Nephron (organoid): ENCODE measurements at regions not wholly inside any gene's neighbourhood (a gene's known extent, or its start where the extent isn't known, plus 50 kb on each side); places are given as distances from the start of the nearest gene placed in this dataset.

Experiments
- H3K27ac Mint-ChIP-seq, 3 experiments: 2 replicates each; pipeline ENCODE4 v1.8.0; 2020; ENCODE audit warnings: mixed read lengths in 3 of 3, mild to moderate bottlenecking in 2 of 3, moderate library complexity in 1 of 3
- H3K27me3 Mint-ChIP-seq: 2 replicates; pipeline ENCODE4 v1.8.0; 2021; ENCODE audit warnings: low read depth, mild to moderate bottlenecking, moderate library complexity, mixed read lengths
- H3K36me3 Mint-ChIP-seq: 2 replicates; pipeline ENCODE4 v1.8.0; 2020; ENCODE audit warnings: low read depth, mixed read lengths
- H3K4me1 Mint-ChIP-seq: 2 replicates; pipeline ENCODE4 v1.8.0; 2020; ENCODE audit warnings: mixed read lengths
- H3K4me3 Mint-ChIP-seq, 3 experiments: 2 replicates each; pipeline ENCODE4 v1.8.0; 2020; ENCODE audit warnings: mild to moderate bottlenecking in 3 of 3, mixed read lengths in 3 of 3, moderate library complexity in 2 of 3
- H3K9me3 Mint-ChIP-seq: 2 replicates; pipeline ENCODE4 v1.8.0; 2020; ENCODE audit warnings: mixed read lengths
- TF ChIP-seq, protein P1 (sequence below), 3 experiments: fragments of 200-600 bp; sonication (generic); IDR thresholded peaks; one replicate each; pipeline ENCODE4 v1.5.0; 2021; ENCODE audit warnings: antibody characterized with exemption in 3 of 3; ENCODE audit not compliant: unreplicated experiment in 3 of 3

DNA sequence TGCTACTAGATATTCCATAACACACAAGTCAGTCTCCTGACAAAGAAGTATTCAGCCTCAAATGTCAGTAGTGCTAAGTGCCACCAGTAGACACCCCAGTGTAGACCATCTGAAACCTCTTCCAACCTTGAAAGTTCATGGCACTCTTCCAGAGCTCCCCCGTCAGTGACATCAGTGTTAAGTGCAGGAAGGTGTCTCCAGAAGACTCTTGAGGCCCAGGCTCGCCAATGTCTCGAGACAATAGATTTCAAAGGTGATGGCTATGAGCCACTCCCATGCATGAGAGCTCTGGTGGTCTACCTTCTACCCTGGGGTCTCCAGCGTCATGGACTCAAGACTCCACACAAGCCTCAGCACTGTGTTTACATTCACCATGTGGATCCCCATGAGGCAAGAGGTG, 183.8 kb downstream of the SMAD2 start:
- no peaks in the 10 kb centered on the region for H3K36me3 Mint-ChIP-seq
- no peaks in the 10 kb centered on the region for H3K9me3 Mint-ChIP-seq
- TF ChIP-seq, protein P1, sequence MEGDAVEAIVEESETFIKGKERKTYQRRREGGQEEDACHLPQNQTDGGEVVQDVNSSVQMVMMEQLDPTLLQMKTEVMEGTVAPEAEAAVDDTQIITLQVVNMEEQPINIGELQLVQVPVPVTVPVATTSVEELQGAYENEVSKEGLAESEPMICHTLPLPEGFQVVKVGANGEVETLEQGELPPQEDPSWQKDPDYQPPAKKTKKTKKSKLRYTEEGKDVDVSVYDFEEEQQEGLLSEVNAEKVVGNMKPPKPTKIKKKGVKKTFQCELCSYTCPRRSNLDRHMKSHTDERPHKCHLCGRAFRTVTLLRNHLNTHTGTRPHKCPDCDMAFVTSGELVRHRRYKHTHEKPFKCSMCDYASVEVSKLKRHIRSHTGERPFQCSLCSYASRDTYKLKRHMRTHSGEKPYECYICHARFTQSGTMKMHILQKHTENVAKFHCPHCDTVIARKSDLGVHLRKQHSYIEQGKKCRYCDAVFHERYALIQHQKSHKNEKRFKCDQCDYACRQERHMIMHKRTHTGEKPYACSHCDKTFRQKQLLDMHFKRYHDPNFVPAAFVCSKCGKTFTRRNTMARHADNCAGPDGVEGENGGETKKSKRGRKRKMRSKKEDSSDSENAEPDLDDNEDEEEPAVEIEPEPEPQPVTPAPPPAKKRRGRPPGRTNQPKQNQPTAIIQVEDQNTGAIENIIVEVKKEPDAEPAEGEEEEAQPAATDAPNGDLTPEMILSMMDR (IDR thresholded peaks at IDR 0.05; ENCODE audit: unreplicated experiment in 3 of 3) = no peak
- H3K4me3 Mint-ChIP-seq = no peak overlapping the region
- peaks cover 60% of the 10 kb centered on the region for H3K27me3 Mint-ChIP-seq
- H3K4me1 Mint-ChIP-seq = no peaks in the 10 kb centered on the region
- H3K27ac Mint-ChIP-seq = no peak overlapping the region

DNA sequence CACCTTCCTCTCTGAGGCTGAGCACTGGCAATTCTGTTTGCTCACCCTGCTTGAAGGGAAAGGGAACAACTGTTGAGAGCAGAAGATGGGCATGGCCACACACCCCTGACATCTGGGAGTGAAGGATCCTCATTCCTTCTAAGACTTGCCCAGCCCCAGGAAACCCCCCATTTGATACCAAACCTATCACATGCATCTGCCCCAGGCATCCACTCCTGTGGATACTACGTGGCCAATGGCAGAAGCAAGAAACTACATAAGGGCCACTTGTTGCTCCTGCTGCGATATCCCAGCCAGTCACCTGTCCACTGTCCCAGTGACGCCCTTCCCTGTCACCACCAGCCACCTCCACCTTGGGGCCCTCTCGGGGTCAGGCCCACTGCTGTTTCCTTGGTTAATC, 185.2 kb downstream of the SMAD2 start:
- no peak overlapping the region for H3K27ac Mint-ChIP-seq
- no peaks in the 10 kb centered on the region for H3K9me3 Mint-ChIP-seq
- H3K36me3 Mint-ChIP-seq = no peaks in the 10 kb centered on the region
- no peak overlapping the region for H3K4me3 Mint-ChIP-seq
- peaks cover 59% of the 10 kb centered on the region for H3K27me3 Mint-ChIP-seq
- TF ChIP-seq, protein P1 (IDR thresholded peaks at IDR 0.05; ENCODE audit: unreplicated experiment in 3 of 3) = no peak
- H3K4me1 Mint-ChIP-seq = no peaks in the 10 kb centered on the region

DNA sequence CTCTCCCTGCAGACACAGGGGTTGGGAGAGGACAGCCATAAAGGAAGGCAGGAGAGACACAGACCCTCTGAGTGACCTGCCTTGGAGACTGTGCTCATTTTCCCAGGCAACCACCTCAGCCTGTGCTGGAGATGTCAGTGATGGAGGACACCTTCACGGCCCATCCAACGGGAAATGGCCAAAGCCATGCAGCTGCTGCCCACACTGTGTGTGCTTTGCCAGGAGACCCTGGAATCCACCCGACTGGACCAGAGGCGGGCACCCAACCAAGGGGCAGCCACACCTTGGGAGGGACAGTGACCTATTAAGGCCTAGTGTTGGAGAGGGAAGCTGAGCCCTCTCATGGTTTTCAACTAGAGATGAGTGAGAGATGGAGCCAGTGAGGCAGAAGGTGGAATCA, 192.5 kb downstream of the SMAD2 start:
- peaks cover 2% of the 10 kb centered on the region for H3K9me3 Mint-ChIP-seq
- H3K4me3 Mint-ChIP-seq = no peak overlapping the region
- no peaks in the 10 kb centered on the region for H3K36me3 Mint-ChIP-seq
- TF ChIP-seq, protein P1 (IDR thresholded peaks at IDR 0.05; ENCODE audit: unreplicated experiment in 3 of 3) = no peak
- no peak overlapping the region for H3K27ac Mint-ChIP-seq
- peaks cover 64% of the 10 kb centered on the region for H3K27me3 Mint-ChIP-seq
- no peaks in the 10 kb centered on the region for H3K4me1 Mint-ChIP-seq

DNA sequence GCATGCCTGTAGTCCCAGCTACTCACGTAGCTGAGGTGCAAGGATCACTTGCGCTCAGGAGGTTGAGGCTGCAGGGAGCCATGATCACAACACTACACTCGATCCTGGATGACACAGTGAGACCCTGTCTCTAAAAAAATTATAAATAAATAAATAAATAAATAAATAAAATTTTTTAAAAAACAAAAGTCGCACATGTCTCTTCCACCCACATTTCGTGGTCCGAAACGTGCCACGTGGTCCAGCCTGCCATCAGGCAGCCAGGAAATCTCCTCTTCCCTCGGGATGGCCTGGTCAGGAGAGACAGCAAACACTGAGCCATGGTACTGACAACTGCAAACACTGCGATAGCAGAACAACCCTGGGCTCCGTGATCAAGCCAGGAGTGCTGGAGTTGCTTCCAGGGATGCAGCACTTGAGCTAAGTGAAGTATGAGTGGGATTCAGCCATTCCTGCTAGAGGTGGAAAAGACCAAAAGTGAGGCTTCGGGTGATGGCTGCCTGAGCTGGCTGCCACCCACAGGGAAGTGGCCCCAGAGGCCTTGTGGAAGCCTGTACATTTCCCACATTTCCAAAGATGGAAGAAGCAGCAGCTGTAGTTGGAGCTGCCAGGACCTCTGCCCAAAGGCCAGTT, 193.1 kb downstream of the SMAD2 start:
- no peaks in the 10 kb centered on the region for H3K4me1 Mint-ChIP-seq
- H3K27me3 Mint-ChIP-seq = peaks cover 68% of the 10 kb centered on the region
- H3K27ac Mint-ChIP-seq = no peak overlapping the region
- no peaks in the 10 kb centered on the region for H3K36me3 Mint-ChIP-seq
- H3K4me3 Mint-ChIP-seq = no peak overlapping the region
- H3K9me3 Mint-ChIP-seq = peaks cover 2% of the 10 kb centered on the region
- TF ChIP-seq, protein P1 (IDR thresholded peaks at IDR 0.05; ENCODE audit: unreplicated experiment in 3 of 3) = no peak

DNA sequence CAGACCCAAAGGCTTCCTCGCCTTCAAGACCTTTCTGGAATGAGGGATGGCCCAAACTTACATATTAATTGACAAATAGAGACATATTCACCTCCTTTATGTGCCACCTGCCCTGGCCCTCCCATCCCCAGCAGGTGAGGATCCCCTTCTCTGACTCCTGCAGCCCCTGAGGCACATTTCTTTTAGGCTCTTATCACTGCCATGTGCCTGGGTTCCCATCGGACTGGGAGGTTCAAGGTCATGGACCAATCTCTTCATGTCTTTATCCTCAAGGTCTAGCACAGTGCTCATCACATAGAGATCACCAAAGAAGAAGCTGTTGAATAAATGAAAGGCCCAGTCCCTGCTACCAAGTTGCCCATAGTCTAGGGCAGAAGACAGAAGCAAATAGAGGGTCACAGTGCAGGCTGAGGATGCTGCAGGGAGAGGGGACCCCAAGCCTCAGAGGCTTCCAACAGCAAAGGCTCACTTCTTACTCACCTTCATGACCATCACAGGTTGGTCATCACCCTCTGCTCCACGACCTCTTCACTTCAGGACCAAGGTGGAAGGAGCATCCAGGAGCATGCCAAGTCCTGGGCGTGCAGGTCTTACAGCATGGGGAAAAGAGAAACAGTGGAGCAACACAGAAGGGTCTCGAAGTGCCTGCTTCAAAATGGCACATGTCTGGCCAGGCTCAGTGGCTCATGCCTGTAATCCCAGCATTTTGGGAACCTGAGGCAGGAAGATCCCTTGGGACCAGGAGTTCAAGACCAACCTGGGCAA, 193.9 kb downstream of the SMAD2 start:
- TF ChIP-seq, protein P1 (IDR thresholded peaks at IDR 0.05; ENCODE audit: unreplicated experiment in 3 of 3) = no peak
- H3K9me3 Mint-ChIP-seq = peaks cover 2% of the 10 kb centered on the region
- no peaks in the 10 kb centered on the region for H3K4me1 Mint-ChIP-seq
- no peaks in the 10 kb centered on the region for H3K36me3 Mint-ChIP-seq
- H3K4me3 Mint-ChIP-seq = no peak overlapping the region
- H3K27ac Mint-ChIP-seq = no peak overlapping the region
- H3K27me3 Mint-ChIP-seq = peaks cover 72% of the 10 kb centered on the region
